ENCODE measurements at regions not wholly inside any gene's neighbourhood (a gene's known extent, or its start where the extent isn't known, plus 50 kb on each side); places are given as distances from the start of the nearest gene placed in this dataset.
"Not testable (repeated sequence)": the region's sequence is repeated elsewhere in the genome, so short reads cannot be mapped to it uniquely, and the experiment has no call there.

- not testable (repeated sequence) for H3K18ac ChIP-seq (ENCODE audit: low read length); H2AK5ac ChIP-seq (ENCODE audit: low read length); H3K4ac ChIP-seq (ENCODE audit: low read depth, low read length); H4K5ac ChIP-seq (ENCODE audit: low read length); H2BK15ac ChIP-seq (replicated peaks; ENCODE audit: low read depth); H3K9ac ChIP-seq (ENCODE audit: low read length); H3K56ac ChIP-seq (ENCODE audit: low read length); H2BK5ac ChIP-seq (ENCODE audit: low read length); H3K4me1 ChIP-seq (ENCODE audit: control insufficient read depth, low read depth, low read length); H3K36me3 ChIP-seq (ENCODE audit: control insufficient read depth, insufficient read depth, low read length); H3K27ac ChIP-seq (ENCODE audit: low read depth, low read length); H4K8ac ChIP-seq (ENCODE audit: low read depth, low read length); H3K27me3 ChIP-seq (ENCODE audit: insufficient read depth, low read length, poor library complexity); H2BK120ac ChIP-seq (ENCODE audit: low read depth, low read length); H3K4me2 ChIP-seq (ENCODE audit: low read length); H3K79me2 ChIP-seq (ENCODE audit: control insufficient read depth, insufficient read depth, low read length); H3K23ac ChIP-seq (ENCODE audit: low read length); H3K79me1 ChIP-seq (ENCODE audit: low read length); H3K4me3 ChIP-seq (ENCODE audit: low read length); DNase-seq
- no CpG with 5 or more reads among the region's 2 CpGs for WGBS (ENCODE audit: extremely low coverage, insufficient coverage, low lambda C conversion rate)
Measured at GRCh38 chr6:169098651-169099050, 155.0 kb downstream of the THBS2 start.

- no peaks in the 10 kb centered on the region for H3K79me1 ChIP-seq (ENCODE audit: low read length)
Measured at GRCh38 chr6:169098116-169098515, 155.5 kb downstream of the THBS2 start.

DNA sequence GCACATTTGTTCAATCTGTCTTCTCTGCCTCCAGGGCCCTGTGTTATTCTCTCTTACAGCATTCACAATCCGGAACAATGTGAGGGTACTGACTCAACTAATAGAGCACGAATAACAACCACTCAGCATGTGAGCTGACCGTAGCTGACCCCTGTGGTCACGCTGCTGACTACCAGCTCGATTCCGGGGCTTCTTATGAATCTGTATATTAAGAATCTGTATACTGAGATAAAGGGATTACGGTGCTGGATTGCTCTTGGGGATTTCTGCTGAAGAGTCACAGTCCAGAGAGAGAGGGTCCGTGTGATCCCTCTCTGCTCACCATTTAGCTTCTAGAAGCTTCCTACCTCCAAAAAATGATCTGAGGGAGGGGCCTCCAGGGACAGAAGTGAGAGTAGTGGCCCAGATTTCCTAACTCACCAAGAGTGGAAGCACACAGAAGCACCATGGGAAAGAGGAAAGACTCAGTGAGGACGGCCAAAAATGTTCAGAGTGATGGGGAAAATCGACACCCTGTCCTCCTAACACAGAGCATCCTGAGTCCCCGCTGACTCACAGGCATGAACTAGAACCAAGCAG is 156.2 kb downstream of the THBS2 start:
- H3K27me3 ChIP-seq (ENCODE audit: insufficient read depth, low read length, poor library complexity): no peaks in the 10 kb centered on the region
- no peak overlapping the region for H3K56ac ChIP-seq (ENCODE audit: low read length)
- H3K27ac ChIP-seq (ENCODE audit: low read depth, low read length): no peak overlapping the region
- no peak overlapping the region for H3K18ac ChIP-seq (ENCODE audit: low read length)
- no peak overlapping the region for H3K4me2 ChIP-seq (ENCODE audit: low read length)
- no peaks in the 10 kb centered on the region for H3K79me1 ChIP-seq (ENCODE audit: low read length)
- no peak overlapping the region for H4K5ac ChIP-seq (ENCODE audit: low read length)
- DNase-seq: no peak
- no peaks in the 10 kb centered on the region for H3K36me3 ChIP-seq (ENCODE audit: control insufficient read depth, insufficient read depth, low read length)
- H2BK120ac ChIP-seq (ENCODE audit: low read depth, low read length): no peak overlapping the region
- no peak overlapping the region for H3K9ac ChIP-seq (ENCODE audit: low read length)
- no peak overlapping the region for H2BK15ac ChIP-seq (replicated peaks; ENCODE audit: low read depth)
- no peak overlapping the region for H3K23ac ChIP-seq (ENCODE audit: low read length)
- no peaks in the 10 kb centered on the region for H3K79me2 ChIP-seq (ENCODE audit: control insufficient read depth, insufficient read depth, low read length)
- H3K4ac ChIP-seq (ENCODE audit: low read depth, low read length): no peak overlapping the region
- H2BK5ac ChIP-seq (ENCODE audit: low read length): no peak overlapping the region
- H3K4me3 ChIP-seq (ENCODE audit: low read length): no peak overlapping the region
- H3K4me1 ChIP-seq (ENCODE audit: control insufficient read depth, low read depth, low read length): no peaks in the 10 kb centered on the region
- WGBS (ENCODE audit: extremely low coverage, insufficient coverage, low lambda C conversion rate): no CpG with 5 or more reads among the region's 11 CpGs
- H4K8ac ChIP-seq (ENCODE audit: low read depth, low read length): no peak overlapping the region
- H2AK5ac ChIP-seq (ENCODE audit: low read length): no peak overlapping the region

More at GRCh38 chr6:169098116-169098515, 155.5 kb downstream of the THBS2 start:
- H3K18ac ChIP-seq (ENCODE audit: low read length): no peak overlapping the region
- no peaks in the 10 kb centered on the region for H3K36me3 ChIP-seq (ENCODE audit: control insufficient read depth, insufficient read depth, low read length)
- H3K4ac ChIP-seq (ENCODE audit: low read depth, low read length): no peak overlapping the region
- no peak overlapping the region for H3K56ac ChIP-seq (ENCODE audit: low read length)
- no peak overlapping the region for H3K9ac ChIP-seq (ENCODE audit: low read length)
- H3K27me3 ChIP-seq (ENCODE audit: insufficient read depth, low read length, poor library complexity): no peaks in the 10 kb centered on the region
- no peak overlapping the region for H3K4me2 ChIP-seq (ENCODE audit: low read length)
- H4K5ac ChIP-seq (ENCODE audit: low read length): no peak overlapping the region
- no peaks in the 10 kb centered on the region for H3K4me1 ChIP-seq (ENCODE audit: control insufficient read depth, low read depth, low read length)
- no peaks in the 10 kb centered on the region for H3K79me2 ChIP-seq (ENCODE audit: control insufficient read depth, insufficient read depth, low read length)
- H2BK5ac ChIP-seq (ENCODE audit: low read length): no peak overlapping the region
- no peak for DNase-seq
- no peak overlapping the region for H3K27ac ChIP-seq (ENCODE audit: low read depth, low read length)
- H3K4me3 ChIP-seq (ENCODE audit: low read length): no peak overlapping the region
- WGBS (ENCODE audit: extremely low coverage, insufficient coverage, low lambda C conversion rate): no CpG with 5 or more reads among the region's 1 CpG
- no peak overlapping the region for H2BK120ac ChIP-seq (ENCODE audit: low read depth, low read length)
- H3K23ac ChIP-seq (ENCODE audit: low read length): no peak overlapping the region
- H4K8ac ChIP-seq (ENCODE audit: low read depth, low read length): no peak overlapping the region
- no peak overlapping the region for H2AK5ac ChIP-seq (ENCODE audit: low read length)
- no peak overlapping the region for H2BK15ac ChIP-seq (replicated peaks; ENCODE audit: low read depth)

GRCh38 chr6:169096388-169096787 is 157.3 kb downstream of the THBS2 start:
- DNase-seq: no peak
- H4K8ac ChIP-seq (ENCODE audit: low read depth, low read length): no peak overlapping the region

GRCh38 chr6:169095153-169095552 is 158.5 kb downstream of the THBS2 start:
- Histone ChIP-seq H2BK5ac (ENCODE audit: low read length) (no peak overlapping the region), H3K9ac (ENCODE audit: low read length) (no peak overlapping the region), H4K5ac (ENCODE audit: low read length) (no peak overlapping the region), H2BK120ac (ENCODE audit: low read depth, low read length) (no peak overlapping the region), H3K79me1 (ENCODE audit: low read length) (no peaks in the 10 kb centered on the region), H4K8ac (ENCODE audit: low read depth, low read length) (no peak overlapping the region), H3K18ac (ENCODE audit: low read length) (no peak overlapping the region), H3K36me3 (ENCODE audit: control insufficient read depth, insufficient read depth, low read length) (no peaks in the 10 kb centered on the region), H3K27me3 (ENCODE audit: insufficient read depth, low read length, poor library complexity) (no peaks in the 10 kb centered on the region), H3K4ac (ENCODE audit: low read depth, low read length) (no peak overlapping the region), H3K4me3 (ENCODE audit: low read length) (no peak overlapping the region), H3K23ac (ENCODE audit: low read length) (no peak overlapping the region), H2AK5ac (ENCODE audit: low read length) (no peak overlapping the region), H3K56ac (ENCODE audit: low read length) (no peak overlapping the region), H3K4me1 (ENCODE audit: control insufficient read depth, low read depth, low read length) (no peaks in the 10 kb centered on the region), H3K27ac (ENCODE audit: low read depth, low read length) (no peak overlapping the region), H2BK15ac (replicated peaks; ENCODE audit: low read depth) (no peak overlapping the region), H3K4me2 (ENCODE audit: low read length) (no peak overlapping the region), H3K79me2 (ENCODE audit: control insufficient read depth, insufficient read depth, low read length) (no peaks in the 10 kb centered on the region)
- WGBS (ENCODE audit: extremely low coverage, insufficient coverage, low lambda C conversion rate): no CpG with 5 or more reads among the region's 12 CpGs
- no peak for DNase-seq

More at GRCh38 chr6:169096388-169096787, 157.3 kb downstream of the THBS2 start:
- Histone ChIP-seq H3K4me1 (ENCODE audit: control insufficient read depth, low read depth, low read length) (no peaks in the 10 kb centered on the region), H3K79me2 (ENCODE audit: control insufficient read depth, insufficient read depth, low read length) (no peaks in the 10 kb centered on the region), H3K36me3 (ENCODE audit: control insufficient read depth, insufficient read depth, low read length) (no peaks in the 10 kb centered on the region), H3K27ac (ENCODE audit: low read depth, low read length) (no peak overlapping the region), H3K79me1 (ENCODE audit: low read length) (no peaks in the 10 kb centered on the region), H3K4me3 (ENCODE audit: low read length) (no peak overlapping the region), H3K9ac (ENCODE audit: low read length) (no peak overlapping the region), H2AK5ac (ENCODE audit: low read length) (no peak overlapping the region), H2BK5ac (ENCODE audit: low read length) (no peak overlapping the region), H3K4ac (ENCODE audit: low read depth, low read length) (no peak overlapping the region), H3K27me3 (ENCODE audit: insufficient read depth, low read length, poor library complexity) (no peaks in the 10 kb centered on the region), H4K5ac (ENCODE audit: low read length) (no peak overlapping the region), H2BK15ac (replicated peaks; ENCODE audit: low read depth) (no peak overlapping the region), H3K23ac (ENCODE audit: low read length) (no peak overlapping the region), H3K18ac (ENCODE audit: low read length) (no peak overlapping the region), H3K56ac (ENCODE audit: low read length) (no peak overlapping the region), H2BK120ac (ENCODE audit: low read depth, low read length) (no peak overlapping the region), H3K4me2 (ENCODE audit: low read length) (no peak overlapping the region)
- WGBS (ENCODE audit: extremely low coverage, insufficient coverage, low lambda C conversion rate): no CpG with 5 or more reads among the region's 5 CpGs

DNA sequence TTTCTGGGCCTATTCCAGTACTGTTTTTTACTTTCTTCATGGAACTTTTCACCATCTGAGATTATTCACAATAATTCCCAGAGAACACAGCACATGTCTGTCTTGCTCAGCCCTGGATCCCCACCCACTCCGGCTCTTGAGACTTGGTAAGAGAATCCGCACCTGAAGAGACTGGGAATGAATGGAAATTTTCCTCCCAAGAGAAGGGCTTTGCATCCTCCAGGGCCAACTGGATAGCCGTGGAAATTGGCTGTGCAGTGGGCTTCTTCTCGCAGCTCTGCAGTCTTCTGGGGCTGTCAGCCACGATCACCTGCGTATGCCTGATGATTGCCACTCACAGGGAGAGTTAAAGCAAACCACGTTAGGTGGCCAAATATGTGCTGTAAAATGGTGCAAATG is 159.1 kb downstream of the THBS2 start:
- Histone ChIP-seq H3K4ac (ENCODE audit: low read depth, low read length) (no peak overlapping the region), H3K9ac (ENCODE audit: low read length) (no peak overlapping the region), H3K18ac (ENCODE audit: low read length) (no peak overlapping the region), H3K27me3 (ENCODE audit: insufficient read depth, low read length, poor library complexity) (no peaks in the 10 kb centered on the region), H3K27ac (ENCODE audit: low read depth, low read length) (no peak overlapping the region), H4K5ac (ENCODE audit: low read length) (no peak overlapping the region), H3K79me2 (ENCODE audit: control insufficient read depth, insufficient read depth, low read length) (no peaks in the 10 kb centered on the region), H3K4me3 (ENCODE audit: low read length) (no peak overlapping the region), H3K23ac (ENCODE audit: low read length) (no peak overlapping the region), H3K4me1 (ENCODE audit: control insufficient read depth, low read depth, low read length) (no peaks in the 10 kb centered on the region), H4K8ac (ENCODE audit: low read depth, low read length) (no peak overlapping the region), H3K36me3 (ENCODE audit: control insufficient read depth, insufficient read depth, low read length) (no peaks in the 10 kb centered on the region), H3K56ac (ENCODE audit: low read length) (no peak overlapping the region), H3K4me2 (ENCODE audit: low read length) (no peak overlapping the region), H2BK120ac (ENCODE audit: low read depth, low read length) (no peak overlapping the region), H2BK5ac (ENCODE audit: low read length) (no peak overlapping the region), H2BK15ac (replicated peaks; ENCODE audit: low read depth) (no peak overlapping the region), H3K79me1 (ENCODE audit: low read length) (no peaks in the 10 kb centered on the region), H2AK5ac (ENCODE audit: low read length) (no peak overlapping the region)
- WGBS (ENCODE audit: extremely low coverage, insufficient coverage, low lambda C conversion rate): no CpG with 5 or more reads among the region's 7 CpGs
- no peak for DNase-seq
